ENCODE measurements at regions not wholly inside any gene's neighbourhood (a gene's known extent, or its start where the extent isn't known, plus 50 kb on each side); places are given as distances from the start of the nearest gene placed in this dataset.

DNA sequence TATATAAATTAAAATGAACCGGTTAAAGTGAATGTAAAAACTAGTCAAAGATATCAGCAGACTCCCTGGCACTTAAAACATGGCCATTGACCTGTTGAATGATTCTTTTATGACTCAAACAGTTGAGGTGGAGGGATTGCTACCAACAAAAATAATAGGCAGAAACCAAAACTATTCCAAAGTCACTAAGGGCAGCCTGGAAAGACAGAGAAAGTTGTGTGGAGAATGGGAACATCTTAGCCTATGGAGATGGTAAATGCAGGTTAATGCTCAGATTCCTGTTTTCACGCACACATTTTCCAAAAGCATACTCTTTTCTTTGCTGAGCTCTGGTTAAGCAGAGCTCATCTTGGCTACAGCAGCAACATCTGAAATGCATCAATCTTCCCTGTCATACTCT, 553.5 kb downstream of the HACE1 start:
- Histone ChIP-seq H3K4me1 (replicated peaks in 1 of 2; ENCODE audit: control insufficient read depth in 2 of 2, insufficient read depth in 2 of 2, low read length in 2 of 2) (no peaks in the 10 kb centered on the region), H3K36me3 (ENCODE audit: control insufficient read depth, insufficient read depth, low read length) (no peaks in the 10 kb centered on the region), H3K27ac (ENCODE audit: extremely low read depth, low read depth, low read length) (no peak overlapping the region), H3K27me3 (ENCODE audit: control insufficient read depth in 2 of 2, insufficient read depth in 2 of 2, low read length in 2 of 2) (no peaks in the 10 kb centered on the region), H3K4me2 (ENCODE audit: insufficient read depth, low read length) (no peak overlapping the region), H2AFZ (ENCODE audit: low read depth, low read length) (no peak overlapping the region), H3K9me1 (ENCODE audit: control insufficient read depth, insufficient read depth, low read length) (no peaks in the 10 kb centered on the region), H3K9me3 (replicated peaks; ENCODE audit: control insufficient read depth, insufficient read depth, low read depth, low read length) (no peaks in the 10 kb centered on the region; the same call in 1 of the 2 replicates), H3K4me3 (no peak overlapping the region), H3K9ac (ENCODE audit: insufficient read depth in 1 of 2, low read depth in 2 of 2, low read length in 2 of 2) (no peak overlapping the region), H4K20me1 (replicated peaks; ENCODE audit: control insufficient read depth, insufficient read depth, low read length) (no peaks in the 10 kb centered on the region), H3K79me2 (ENCODE audit: control insufficient read depth, insufficient read depth, low read length) (no peaks in the 10 kb centered on the region)
- CTCF ChIA-PET (ENCODE audit: low intra/inter-chr PET ratio): no interaction called here
- no peak for ATAC-seq
- intact Hi-C loops (cut with micrococcal nuclease): no loop called here
- 12% methylated on average over 2 of the region's 2 CpGs for WGBS (ENCODE audit: insufficient coverage, low coverage, missing lambda C conversion rate)
- no TSS peak for BruUV-seq (replicated peaks)
- POLR2A ChIA-PET: no interaction called here
- in situ Hi-C loops (cut with MboI): no loop called here
- FAIRE-seq: no peak
- DNase-seq (ENCODE audit: extremely low read depth in 1 of 4, low spot score in 3 of 4): no peak
- TF ChIP-seq ERF (CRISPR knock-in tag; IDR thresholded peaks at IDR 0.05): no peak
- TF ChIP-seq NUFIP1 (IDR thresholded peaks at IDR 0.05; ENCODE audit: partially characterized antibody): no peak
- no peak for TF ChIP-seq HMG20A (CRISPR knock-in tag; conservative IDR thresholded peaks at IDR 0.05)
- no peak for TF ChIP-seq ILF3 (IDR thresholded peaks at IDR 0.05; ENCODE audit: borderline replicate concordance)
- TF ChIP-seq RFX1 (IDR thresholded peaks at IDR 0.05): no peak
- no peak for TF ChIP-seq KDM1A (IDR thresholded peaks at IDR 0.05)
- no peak for TF ChIP-seq PCBP2 (IDR thresholded peaks at IDR 0.05; ENCODE audit: low read depth, low read length, poor library complexity, severe bottlenecking)
- no peak for TF ChIP-seq KLF13 (tag; IDR thresholded peaks at IDR 0.05; ENCODE audit: borderline replicate concordance, low read depth)
- TF ChIP-seq, protein P1, sequence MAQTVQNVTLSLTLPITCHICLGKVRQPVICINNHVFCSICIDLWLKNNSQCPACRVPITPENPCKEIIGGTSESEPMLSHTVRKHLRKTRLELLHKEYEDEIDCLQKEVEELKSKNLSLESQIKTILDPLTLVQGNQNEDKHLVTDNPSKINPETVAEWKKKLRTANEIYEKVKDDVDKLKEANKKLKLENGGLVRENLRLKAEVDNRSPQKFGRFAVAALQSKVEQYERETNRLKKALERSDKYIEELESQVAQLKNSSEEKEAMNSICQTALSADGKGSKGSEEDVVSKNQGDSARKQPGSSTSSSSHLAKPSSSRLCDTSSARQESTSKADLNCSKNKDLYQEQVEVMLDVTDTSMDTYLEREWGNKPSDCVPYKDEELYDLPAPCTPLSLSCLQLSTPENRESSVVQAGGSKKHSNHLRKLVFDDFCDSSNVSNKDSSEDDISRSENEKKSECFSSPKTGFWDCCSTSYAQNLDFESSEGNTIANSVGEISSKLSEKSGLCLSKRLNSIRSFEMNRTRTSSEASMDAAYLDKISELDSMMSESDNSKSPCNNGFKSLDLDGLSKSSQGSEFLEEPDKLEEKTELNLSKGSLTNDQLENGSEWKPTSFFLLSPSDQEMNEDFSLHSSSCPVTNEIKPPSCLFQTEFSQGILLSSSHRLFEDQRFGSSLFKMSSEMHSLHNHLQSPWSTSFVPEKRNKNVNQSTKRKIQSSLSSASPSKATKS (CRISPR knock-in tag; IDR thresholded peaks at IDR 0.05): no peak
- TF ChIP-seq, protein P2, sequence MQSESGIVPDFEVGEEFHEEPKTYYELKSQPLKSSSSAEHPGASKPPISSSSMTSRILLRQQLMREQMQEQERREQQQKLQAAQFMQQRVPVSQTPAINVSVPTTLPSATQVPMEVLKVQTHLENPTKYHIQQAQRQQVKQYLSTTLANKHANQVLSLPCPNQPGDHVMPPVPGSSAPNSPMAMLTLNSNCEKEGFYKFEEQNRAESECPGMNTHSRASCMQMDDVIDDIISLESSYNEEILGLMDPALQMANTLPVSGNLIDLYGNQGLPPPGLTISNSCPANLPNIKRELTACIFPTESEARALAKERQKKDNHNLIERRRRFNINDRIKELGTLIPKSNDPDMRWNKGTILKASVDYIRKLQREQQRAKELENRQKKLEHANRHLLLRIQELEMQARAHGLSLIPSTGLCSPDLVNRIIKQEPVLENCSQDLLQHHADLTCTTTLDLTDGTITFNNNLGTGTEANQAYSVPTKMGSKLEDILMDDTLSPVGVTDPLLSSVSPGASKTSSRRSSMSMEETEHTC (IDR thresholded peaks at IDR 0.05): no peak
- no peak for TF ChIP-seq CBFA2T2 (conservative IDR thresholded peaks at IDR 0.05)
- TF ChIP-seq SP2 (IDR thresholded peaks at IDR 0.05; ENCODE audit: extremely low read depth, low read depth, low read length, poor library complexity, severe bottlenecking): no peak
- no peak for TF ChIP-seq ZNF766 (CRISPR knock-in tag; conservative IDR thresholded peaks at IDR 0.05)
- no peak for TF ChIP-seq CBFA2T3 (IDR thresholded peaks at IDR 0.05)
- TF ChIP-seq DMBX1 (CRISPR knock-in tag; IDR thresholded peaks at IDR 0.05; ENCODE audit: borderline replicate concordance): no peak
- TF ChIP-seq STAT5A (IDR thresholded peaks at IDR 0.05; ENCODE audit: borderline replicate concordance, low read length): no peak
- TF ChIP-seq ZBTB1 (CRISPR knock-in tag; IDR thresholded peaks at IDR 0.05; ENCODE audit: borderline replicate concordance, low read depth): no peak
